HG02759 (cell line): ENCODE measurements at regions not wholly inside any gene's neighbourhood (a gene's known extent, or its start where the extent isn't known, plus 50 kb on each side); places are given as distances from the start of the nearest gene placed in this dataset.
A peak's percentile ranks its signal among the peaks of the same experiment; 100 is the strongest.

Experiments used
- ATAC-seq: cut with Tn5 transposase; IDR thresholded peaks from one replicate; pipeline ENCODE4 v1.9.1; 2021; ENCODE audit warnings: mild to moderate bottlenecking, moderate library complexity; ENCODE audit not compliant: unreplicated experiment

- no peak for ATAC-seq
Measured at GRCh38 chr20:7038029-7038428, 270.5 kb downstream of the BMP2 start.

DNA sequence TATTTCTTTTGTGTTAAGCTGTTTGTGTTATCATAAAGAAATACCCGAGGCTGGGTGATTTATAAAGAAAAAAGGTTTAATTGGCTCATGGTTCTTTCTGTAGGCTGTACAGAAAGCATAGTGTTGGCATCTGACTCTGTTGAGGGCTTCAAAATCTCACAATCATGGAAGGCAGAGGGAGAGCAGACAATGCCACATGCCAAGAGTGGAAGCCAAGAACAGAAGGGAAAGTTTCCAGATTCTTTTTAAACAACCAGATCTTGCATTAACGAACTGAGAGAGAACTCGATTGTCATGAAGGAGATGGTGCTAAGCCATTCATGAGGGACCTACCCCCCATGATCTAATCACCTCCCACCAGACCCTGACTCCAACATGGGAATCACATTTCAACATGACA is 290.1 kb downstream of the BMP2 start:
- ATAC-seq, result no peak

DNA sequence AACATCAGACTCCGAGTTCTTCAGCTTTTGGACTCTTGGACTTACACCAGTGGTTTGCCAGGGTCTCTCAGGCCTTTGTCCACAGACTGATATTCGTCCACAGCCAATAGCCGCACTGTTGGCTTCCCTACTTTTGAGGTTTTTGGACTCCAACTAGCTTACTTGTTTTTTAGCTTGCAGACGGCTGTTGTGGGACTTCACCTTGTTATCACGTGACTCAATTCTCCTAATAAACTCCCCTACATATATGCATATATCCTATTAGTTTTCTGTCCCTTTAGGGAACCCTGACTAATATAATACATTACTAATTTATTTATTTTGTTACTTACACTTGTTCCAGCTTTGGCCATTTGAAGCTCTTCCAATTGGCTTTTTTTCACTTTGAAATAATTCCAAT is 311.3 kb downstream of the BMP2 start:
- no peak for ATAC-seq

DNA sequence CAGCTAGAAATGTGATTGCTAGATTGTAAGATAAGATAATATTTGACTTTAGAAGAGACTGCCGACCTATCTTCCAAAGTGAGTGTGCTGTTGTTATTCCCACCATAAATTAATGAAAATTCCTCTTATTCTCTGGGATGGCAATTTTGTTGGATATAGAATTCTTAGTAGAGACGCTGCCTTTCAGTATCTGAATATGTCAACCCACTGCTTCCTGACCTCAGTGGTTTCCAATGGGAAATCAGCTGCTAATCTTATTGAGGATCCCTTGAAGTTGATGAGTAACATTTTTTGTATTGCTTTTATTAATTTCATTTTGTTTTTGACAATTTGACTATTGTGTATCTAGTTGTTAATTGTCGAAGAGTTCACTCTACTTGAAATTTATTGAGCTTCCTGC is 313.0 kb downstream of the BMP2 start:
- no peak for ATAC-seq

DNA sequence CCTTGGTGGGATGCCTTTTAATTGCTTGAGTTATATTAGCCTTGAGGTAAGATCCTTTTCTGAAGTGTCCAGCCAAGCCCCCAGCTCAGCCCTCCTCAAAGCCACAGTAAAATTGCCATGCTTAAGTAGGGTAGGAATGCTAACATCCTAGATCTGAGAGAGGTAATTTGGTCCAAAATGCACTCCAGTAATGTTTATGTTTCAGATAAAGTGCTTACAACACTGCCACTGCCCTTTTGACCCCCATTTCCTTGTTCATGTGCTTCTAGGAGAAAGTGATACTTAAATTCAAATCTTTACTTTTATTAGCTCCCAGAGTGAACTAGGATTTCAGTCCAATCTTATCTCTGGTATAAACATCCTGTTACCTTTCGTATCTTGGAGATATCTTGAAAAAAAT is 318.0 kb downstream of the BMP2 start:
- ATAC-seq, result no peak

DNA sequence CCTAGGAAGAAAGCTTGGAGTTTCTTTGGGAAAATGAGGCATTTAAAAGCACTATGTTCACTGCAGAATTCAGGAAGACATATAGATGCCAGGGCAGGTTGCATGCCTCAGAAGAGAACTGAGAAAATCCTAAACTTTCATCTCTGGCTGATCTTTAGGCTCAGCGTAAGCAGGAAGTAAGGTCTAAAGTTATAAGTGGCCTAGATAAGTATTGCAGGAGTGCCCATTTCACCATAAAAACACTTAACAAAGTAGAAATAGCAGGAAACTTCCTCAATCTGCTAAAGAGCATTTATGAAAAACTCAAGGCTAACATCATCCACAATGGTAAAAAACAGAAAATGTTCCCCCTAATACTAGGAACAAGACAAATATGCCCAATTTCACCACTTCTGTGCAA is 320.3 kb downstream of the BMP2 start:
- no peak for ATAC-seq

- ATAC-seq, result no peak
Measured at GRCh38 chr20:7090001-7090400, 322.5 kb downstream of the BMP2 start.

- no peak for ATAC-seq
Measured at GRCh38 chr20:7090811-7091210, 323.3 kb downstream of the BMP2 start.

- ATAC-seq, result no peak
Measured at GRCh38 chr20:7091655-7092054, 324.2 kb downstream of the BMP2 start.

DNA sequence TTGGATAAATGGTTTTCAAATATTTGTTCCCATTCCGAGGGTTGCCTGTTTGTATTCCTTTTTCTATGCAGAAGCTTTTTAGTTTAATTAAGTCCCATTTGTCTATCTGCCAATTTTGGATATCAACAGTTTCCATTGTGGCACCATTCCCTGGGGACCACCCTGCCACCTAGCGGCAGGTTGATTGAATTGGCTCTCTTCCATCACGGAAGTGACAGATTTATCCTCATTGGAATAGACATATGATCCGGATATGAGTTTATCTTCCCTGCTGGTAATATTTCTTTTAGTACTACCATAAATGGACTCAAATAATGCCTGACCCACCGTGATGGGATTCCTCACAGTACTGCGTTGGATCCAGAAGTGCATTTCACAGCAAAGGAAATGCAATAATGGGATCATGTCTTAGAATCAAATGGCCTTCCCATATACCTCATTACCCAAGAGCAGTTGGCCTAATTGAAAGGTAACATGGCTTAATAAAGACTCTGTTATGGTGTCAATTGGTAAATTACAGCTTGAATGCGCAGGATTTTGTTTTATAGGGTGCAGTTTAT is 327.0 kb downstream of the BMP2 start:
- no peak for ATAC-seq

GRCh38 chr20:7106910-7107309 is 339.4 kb downstream of the BMP2 start:
- ATAC-seq, result no peak

DNA sequence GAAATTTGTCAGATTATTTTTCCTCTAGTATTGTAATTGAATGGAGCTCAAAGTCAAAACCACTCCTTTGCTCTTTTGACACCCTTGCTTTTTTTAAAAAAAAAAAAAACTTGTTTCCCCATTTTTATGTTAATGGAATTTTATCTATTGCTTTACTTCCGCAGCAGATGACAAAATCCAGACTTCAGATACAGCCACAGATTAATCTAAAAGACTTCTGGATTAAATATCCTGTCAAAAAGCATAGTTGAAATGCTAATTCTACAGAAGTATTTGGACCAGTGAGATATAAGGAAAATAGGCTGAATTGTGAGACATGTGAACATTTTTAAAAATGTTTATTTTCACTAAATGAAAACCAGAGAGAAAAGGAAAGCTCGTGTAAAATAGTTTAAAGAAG is 341.4 kb downstream of the BMP2 start:
- no peak for ATAC-seq

DNA sequence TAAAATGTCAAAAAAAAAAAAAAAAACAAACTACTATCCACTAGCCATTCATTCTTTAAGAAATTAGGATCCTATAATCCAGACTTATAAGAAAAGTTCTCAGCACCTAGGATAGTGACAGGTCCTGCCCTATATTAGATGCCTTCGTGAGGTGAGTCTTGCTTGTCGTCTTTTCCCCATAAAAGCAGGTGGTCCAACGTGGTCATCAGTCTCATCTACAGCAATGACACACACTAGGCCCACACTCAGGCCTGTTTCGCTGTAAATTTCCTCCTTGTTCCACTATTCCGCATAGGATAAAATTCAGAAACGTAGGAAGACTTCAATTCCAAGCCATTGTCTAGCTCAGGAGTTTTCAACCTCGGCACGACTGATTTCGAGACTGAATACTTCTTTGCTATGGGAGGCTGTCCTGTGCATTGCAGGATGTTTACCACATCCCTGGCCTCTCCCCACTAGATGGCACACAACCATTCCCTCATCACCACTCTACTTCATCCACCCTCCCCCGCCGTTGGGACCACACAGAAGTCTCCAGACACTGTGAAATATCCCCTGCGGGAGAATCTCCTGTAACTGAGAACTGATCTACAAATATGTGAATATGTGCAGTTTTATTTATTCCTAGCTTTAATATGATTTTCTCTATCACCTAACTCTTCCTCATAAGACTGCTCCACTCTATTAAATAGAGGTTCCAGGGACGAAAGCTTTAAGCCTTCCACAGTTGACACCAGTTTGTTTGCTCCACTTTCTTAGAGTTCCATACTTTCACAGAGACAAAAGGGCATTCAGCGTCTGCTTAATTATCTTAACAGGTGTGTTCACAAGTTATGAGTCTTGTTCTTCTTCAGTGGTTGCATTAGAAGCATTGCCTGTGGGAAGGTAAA is 346.3 kb downstream of the BMP2 start:
- peak; percentile 79 for ATAC-seq

DNA sequence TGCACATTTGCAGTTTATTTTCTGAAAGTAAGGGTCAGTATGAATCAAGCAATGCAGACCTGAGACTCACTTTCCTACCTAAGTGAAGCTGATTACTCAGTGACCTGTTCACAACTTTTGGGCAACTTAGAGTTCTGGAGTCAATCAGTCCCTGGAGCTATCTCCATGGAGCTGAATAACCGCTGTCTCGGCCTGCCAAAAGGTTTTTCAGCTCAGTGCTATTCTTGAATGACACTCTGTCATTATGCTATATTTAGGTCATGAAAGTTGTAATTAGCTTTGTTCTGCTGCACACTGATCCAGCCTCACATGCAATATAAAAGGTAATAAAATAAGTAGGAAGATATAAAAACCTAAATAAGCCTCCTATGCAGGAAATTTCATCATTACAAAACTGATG is 356.0 kb downstream of the BMP2 start:
- ATAC-seq, result no peak

DNA sequence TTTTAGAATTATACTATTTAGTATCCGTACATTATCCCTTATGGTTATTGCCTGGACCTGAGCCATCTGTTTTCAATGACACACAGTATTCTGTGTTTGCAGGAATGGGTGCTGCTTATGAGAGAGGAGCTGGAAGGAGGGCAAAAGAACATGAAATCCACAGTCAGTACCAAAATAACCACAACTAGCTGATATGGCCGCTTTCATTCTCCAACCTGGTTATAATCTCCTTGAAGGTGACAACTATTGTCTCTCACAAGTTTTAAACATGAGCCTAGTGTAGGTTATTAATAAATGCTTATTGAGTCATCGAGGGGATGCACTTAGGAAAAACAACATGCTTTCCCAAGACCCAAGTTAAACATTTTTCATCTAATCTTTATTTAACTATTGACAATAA is 356.6 kb downstream of the BMP2 start:
- ATAC-seq, result no peak

DNA sequence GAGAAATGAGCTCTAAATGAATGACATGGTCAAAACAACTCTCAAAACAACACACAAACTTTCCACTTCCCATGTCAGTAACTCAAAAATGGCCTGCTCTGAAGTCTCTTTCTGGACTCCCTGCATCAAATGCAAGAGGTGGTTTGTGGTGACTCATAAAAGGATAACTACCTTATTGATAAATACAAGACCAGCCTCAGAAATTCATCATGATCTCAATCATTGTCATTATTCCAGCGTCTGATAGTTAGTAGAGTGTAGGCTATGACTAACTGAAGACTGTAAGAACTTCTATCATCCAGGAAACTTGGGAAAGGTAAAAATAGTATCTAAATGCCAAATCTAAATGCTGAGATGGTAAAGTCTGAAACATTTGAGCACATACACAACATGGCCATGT is 369.4 kb downstream of the BMP2 start:
- peak; percentile 46 for ATAC-seq

DNA sequence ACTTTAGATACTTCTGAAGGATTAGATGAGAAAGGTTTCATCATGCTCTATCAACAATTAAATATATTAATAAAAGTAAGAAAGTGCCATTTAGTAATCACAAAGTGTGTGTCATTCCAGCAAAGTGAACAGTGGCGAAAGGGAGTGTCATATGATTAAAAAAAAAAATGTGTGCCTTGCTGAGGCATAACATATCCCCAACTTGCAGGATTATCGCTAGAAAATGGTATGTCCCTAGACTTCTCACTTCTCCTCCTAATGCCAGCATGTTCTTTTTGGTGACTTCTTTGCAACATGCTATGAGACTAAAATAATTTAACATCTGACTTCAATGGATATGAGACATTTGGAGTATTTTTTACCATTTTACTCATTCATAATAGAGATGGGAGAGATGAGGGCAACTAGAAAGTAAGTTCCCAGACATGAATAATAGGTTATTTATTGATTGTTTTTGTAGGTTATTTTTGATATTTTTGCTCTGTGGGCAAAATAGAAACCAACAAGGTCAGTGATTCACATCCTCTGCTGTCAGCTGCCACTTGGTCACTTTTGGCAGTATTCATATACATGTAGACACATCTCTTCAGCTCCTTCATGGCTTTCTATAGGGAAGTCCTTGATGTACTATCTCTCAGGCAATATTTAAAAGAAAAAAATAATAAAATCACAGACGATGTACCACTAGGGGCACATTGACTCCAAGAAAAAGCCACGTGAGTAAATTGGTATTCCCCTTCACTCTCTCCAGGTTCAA is 370.1 kb downstream of the BMP2 start:
- ATAC-seq, result peak; percentile 79

- ATAC-seq, result no peak
Measured at GRCh38 chr20:7144464-7144863, 377.0 kb downstream of the BMP2 start.

DNA sequence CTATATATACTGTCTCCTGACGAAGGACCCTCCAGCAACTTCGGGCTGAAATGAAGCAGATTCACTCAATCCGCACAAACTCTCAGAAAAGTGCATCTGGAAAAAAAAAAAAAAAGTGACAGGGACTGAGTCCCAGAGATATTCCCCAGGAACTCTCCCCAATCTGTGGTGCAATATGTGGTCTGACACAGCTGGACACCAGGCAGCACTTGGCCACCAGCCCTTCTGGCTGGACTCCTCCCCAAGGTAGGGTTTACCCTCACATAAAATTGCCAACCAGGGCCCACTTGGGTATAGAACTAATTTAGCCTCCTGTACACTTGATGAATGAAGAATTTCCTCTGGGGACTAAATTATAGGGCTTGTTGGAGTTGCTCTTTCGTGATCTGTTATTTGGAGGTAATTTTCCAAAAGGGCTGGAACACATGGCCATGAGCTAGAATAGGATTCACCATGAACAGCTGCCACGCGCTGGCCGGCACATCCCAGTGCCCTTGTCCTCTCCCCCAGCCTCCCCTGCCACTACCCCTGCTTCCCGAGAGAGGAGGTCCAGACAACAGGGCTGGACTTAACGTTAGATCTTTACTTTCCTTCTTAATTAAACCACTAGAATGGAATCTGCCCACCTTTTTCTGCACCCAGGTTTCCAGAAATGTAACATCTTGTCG is 379.2 kb downstream of the BMP2 start:
- ATAC-seq, result no peak

GRCh38 chr20:7147220-7147601 is 379.7 kb downstream of the BMP2 start:
- no peak for ATAC-seq

DNA sequence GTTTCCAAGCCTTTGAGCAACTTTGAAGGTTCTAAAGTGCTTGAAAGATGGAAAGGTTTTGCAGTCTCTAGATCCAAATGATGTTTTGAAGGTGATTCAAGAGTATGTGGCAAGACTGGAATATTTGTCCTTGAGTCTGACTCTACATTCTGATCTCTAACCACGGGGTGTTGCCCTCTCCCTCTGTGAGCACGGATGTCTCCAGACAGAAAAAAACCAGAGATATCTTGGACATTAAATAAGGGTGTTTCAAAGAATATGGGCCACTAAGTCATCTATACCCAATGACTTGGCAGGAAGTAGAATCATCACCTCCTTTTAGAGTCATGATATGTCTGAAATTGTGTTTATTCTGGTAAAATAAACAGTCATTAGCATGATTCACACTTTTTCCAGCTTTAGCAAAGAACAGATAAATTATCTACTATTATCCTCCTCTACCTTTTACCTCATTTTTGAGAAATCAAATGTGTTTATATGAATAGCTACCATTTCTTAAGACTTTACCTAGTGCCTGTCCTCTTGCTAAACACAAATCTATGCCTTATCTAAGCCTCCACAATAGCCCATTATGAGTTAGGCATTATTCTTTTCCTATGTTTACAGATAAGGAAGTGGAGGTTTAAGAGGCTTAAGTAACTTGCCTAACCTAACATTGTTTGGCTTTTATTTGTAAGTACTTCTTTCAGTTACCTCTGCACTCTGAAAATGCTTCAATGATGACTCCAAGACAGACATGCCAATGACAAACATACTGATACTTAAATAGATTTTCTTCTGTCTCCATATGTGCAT is 384.4 kb downstream of the BMP2 start:
- ATAC-seq, result no peak
